Suppressor macrophage treated with lipopolysaccharide for 1 hour (primary cell): ENCODE measurements at regions not wholly inside any gene's neighbourhood (a gene's known extent, or its start where the extent isn't known, plus 50 kb on each side); places are given as distances from the start of the nearest gene placed in this dataset.

Experiments used
- DNase-seq, 3 donors: peaks; one replicate each; pipeline ENCODE4 v3.0.0-alpha.2; 2020 to 2022

DNA sequence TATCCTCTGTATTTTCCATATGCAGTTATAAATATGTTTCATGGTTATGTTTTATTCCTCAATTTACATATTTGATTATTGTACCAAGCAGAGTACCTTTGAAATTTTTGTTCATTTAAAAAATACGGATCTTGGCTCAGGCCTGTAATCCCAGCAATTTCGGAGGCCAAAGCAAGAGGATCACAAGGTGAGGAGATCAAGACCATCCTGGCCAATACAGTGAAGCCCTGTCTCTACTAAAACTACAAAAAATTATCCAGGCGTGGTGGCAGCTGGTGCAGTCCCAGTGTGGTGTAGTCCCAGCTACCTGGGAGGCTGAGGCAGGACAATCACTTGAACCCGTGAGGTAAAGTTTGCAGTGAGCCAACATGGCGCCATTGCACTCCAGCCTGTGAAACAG lies 251.2 kb upstream of the TPTE start:
- DNase-seq = peak in 2 of 3 donors; percentile 14 to 46

DNA sequence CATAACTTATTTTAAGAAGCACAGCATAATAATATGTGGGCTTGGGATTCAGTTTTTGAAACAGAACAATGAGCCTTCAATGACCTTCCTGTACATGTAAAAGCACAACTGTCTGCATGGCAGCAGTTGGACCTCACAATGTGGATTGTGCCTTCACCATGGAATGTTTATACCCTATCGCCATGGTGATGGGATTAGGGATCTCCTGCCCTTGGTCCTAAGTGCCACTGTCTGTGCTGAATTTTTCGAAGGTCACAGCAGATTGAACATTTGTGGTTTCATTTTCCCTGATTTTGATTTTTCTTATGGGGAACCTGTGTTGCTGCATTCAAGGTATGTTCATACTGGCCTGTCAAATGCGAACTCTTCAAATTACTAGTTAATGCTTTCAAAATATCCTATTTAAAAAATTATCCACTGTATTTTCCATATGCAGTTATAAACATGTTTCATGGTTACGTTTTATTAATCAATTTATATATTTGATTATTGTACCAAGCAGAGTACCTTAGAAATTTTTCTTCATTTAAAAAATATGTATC lies 249.6 kb upstream of the TPTE start:
- peak in 1 of 3 donors; percentile 18 for DNase-seq

GRCh38 chr21:10272216-10272615 lies 249.2 kb upstream of the TPTE start:
- peak in 1 of 3 donors; percentile 18 for DNase-seq

DNA sequence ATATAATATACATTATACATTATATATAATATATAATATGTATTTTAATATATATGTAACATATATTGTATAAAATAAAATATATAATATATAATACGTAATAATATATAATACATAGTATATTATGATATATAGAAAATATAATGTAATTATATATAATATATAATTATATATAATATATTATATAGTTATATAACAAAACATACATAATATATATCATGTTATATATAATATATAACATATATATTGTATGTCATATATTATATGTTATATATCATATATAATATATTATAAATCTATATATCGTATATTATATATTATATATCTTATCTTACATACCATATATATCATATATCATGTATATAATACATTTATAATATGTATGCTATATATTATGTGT lies 248.2 kb upstream of the TPTE start:
- DNase-seq = no peak

- DNase-seq = peak in 1 of 3 donors; percentile 18
These were observed 247.5 kb upstream of the TPTE start for GRCh38 chr21:10273794-10274338.
